AG09309 (cell line): ENCODE measurements at regions not wholly inside any gene's neighbourhood (a gene's known extent, or its start where the extent isn't known, plus 50 kb on each side); places are given as distances from the start of the nearest gene placed in this dataset.

Experiments used
- DNase-seq: peaks from one replicate; pipeline ENCODE4 v3.0.0-alpha.2; 2010; ENCODE audit warnings: low read depth
- H3K4me3 ChIP-seq: 2 replicates; pipeline ENCODE4 v1.5.1; 2011; ENCODE audit warnings: mild to moderate bottlenecking, low read depth, low read length, moderate library complexity; ENCODE audit not compliant: control insufficient read depth
- TF ChIP-seq, protein P1 (sequence below): IDR thresholded peaks from 2 replicates; pipeline ENCODE4 v1.5.1; 2011; ENCODE audit warnings: mild to moderate bottlenecking, low read depth, low read length, inconsistent platforms; ENCODE audit not compliant: insufficient read depth, control insufficient read depth; ENCODE audit errors: missing control alignments

DNA sequence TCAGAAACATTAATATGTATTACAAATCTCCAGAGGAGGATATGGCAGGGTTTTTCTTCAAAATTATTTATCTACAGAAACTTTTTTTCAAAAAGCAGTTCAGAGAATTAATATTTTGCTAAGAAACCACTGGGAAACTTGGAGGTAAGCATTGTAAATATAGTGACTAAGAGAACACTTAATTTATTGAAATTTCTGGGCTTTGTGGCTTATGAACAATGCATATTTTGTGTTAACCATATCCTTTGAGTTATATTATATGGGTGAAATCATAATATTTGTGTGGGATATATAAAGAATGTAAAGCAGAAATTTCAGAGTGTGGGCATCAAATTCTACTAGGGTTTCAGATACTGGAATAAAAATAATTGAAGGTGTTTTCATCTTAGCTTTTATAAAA is 1059.2 kb downstream of the ZPLD1 start:
- no peak for DNase-seq
- H3K4me3 ChIP-seq, result no peak overlapping the region
- TF ChIP-seq, protein P1, sequence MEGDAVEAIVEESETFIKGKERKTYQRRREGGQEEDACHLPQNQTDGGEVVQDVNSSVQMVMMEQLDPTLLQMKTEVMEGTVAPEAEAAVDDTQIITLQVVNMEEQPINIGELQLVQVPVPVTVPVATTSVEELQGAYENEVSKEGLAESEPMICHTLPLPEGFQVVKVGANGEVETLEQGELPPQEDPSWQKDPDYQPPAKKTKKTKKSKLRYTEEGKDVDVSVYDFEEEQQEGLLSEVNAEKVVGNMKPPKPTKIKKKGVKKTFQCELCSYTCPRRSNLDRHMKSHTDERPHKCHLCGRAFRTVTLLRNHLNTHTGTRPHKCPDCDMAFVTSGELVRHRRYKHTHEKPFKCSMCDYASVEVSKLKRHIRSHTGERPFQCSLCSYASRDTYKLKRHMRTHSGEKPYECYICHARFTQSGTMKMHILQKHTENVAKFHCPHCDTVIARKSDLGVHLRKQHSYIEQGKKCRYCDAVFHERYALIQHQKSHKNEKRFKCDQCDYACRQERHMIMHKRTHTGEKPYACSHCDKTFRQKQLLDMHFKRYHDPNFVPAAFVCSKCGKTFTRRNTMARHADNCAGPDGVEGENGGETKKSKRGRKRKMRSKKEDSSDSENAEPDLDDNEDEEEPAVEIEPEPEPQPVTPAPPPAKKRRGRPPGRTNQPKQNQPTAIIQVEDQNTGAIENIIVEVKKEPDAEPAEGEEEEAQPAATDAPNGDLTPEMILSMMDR, result no peak

DNA sequence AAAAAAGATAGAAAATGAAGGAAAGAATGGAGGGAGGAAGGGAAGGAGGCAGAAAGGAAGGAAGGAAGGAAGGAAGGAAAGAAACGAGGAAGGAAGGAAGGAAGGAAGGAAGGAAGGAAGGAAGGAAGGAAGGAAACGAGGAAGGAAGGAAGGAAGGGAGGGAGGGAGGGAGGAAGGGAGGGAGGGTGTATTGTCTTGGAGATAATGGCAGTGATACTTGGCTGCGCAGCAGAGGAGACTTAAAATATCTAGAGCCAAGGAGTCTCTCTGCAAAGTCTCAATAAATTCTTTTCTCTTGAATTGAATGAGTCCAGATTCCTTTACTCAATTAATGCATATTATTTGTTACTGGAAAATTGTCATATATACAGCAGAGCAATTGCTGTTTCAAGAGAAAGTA is 1059.7 kb downstream of the ZPLD1 start:
- TF ChIP-seq, protein P1, result no peak
- no peak for DNase-seq
- H3K4me3 ChIP-seq, result no peak overlapping the region

DNA sequence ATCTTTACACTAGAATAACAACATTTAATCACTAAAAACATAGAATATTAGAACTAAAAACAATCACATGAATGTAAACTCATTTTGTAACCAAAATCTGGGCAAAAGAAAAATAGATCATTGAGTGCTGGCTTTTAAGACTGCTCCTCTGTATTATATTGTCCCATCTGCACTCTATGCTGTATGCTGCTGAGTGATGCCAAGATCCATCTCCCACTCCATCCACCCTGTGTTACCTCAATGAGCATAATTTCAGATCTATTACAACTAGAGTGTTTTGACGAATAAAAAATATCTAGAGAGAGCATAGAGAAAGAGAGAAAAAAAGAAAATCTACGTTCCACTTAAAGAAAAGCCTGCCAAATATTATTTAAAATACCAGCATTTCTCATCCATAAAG is 1060.4 kb downstream of the ZPLD1 start:
- H3K4me3 ChIP-seq, result no peak overlapping the region
- TF ChIP-seq, protein P1, result no peak
- DNase-seq, result no peak

DNA sequence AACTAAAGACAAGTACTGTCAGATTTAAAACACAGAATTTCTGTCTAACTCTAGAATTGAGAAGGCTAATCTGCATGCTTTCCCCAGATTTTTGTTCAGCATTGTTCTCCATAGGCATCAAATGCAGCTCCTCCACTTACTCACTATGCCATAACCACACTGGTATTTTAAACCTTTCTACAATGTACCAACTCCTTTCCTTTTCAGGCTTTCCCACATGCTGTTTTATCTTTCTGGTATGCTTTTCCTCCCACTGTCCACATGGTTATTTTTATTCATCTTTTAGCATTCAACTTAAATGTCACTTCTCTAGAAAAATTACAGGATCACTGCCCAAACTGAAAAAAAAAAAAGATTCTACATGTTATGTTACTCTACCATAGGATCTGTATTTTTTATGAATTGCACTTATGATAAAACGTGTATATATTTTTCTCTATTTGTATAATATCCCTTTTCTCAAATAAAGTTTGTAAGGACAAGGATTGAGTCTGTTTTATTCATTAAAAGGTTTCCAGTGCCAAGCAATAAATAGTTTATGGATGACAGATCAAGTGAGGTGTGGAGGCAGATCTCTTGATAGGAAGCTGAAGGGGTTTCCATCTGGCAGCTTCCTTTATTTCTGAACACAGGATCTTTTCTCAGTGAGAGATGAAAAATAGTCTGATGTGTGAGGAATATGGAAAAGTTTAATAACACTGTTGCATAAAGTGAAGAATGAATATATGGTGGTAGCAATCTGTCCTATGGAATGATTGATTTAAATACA is 1064.5 kb downstream of the ZPLD1 start:
- DNase-seq, result peak; percentile 21
- H3K4me3 ChIP-seq, result no peak overlapping the region
- TF ChIP-seq, protein P1, result no peak

DNA sequence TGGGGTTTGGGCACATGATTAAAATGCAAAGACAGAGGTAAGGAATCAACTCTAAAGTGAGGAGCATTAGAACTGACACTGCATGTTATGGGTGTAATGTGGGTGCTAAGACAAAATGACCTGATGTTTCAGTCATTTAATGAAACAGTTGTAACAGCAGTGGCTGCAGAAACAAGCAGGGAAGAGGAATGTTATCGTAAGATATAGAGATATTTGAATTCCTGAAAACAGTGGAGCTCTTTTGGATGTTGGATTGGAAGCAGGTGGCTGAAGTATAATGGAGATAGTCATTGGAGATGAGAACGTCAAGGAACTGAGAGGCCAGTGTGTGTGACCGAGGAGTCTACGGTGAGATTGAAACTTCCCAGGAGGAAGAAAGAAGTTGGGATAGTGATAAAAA is 1065.2 kb downstream of the ZPLD1 start:
- no peak for DNase-seq
- TF ChIP-seq, protein P1, result no peak
- H3K4me3 ChIP-seq, result no peak overlapping the region

DNA sequence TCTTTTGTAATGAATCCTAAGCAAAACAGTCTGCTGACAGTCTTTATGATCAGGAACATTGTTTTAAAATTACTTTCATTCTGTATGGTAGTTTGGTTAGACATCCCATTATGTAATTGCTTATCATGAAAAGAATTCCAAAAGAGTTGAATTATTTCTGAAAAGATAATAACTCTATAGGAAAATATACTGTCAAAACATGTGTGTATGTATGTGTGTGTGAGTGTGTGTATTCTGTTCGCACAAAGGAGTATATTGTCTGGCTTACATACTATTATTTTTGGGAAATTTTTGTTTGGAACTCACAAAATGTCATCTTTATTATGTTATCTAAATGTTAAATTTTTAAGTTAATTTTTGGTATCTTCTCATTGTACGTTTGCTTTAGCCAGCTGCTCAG is 1075.9 kb downstream of the ZPLD1 start:
- H3K4me3 ChIP-seq, result no peak overlapping the region
- TF ChIP-seq, protein P1, result no peak
- no peak for DNase-seq
